HUDEP-2 (cell line): ENCODE measurements at regions not wholly inside any gene's neighbourhood (a gene's known extent, or its start where the extent isn't known, plus 50 kb on each side); places are given as distances from the start of the nearest gene placed in this dataset.
"Not testable (repeated sequence)": the region's sequence is repeated elsewhere in the genome, so short reads cannot be mapped to it uniquely, and the experiment has no call there.

Source experiments
- DNase-seq, 76 experiments: peaks; one replicate each; lab custom pipeline; 2025; ENCODE audit not compliant: unreplicated experiment in 76 of 76; lab: John Stamatoyannopoulos, UW

- no peak for DNase-seq
Measured at GRCh38 chr9:86997156-86997555, 49.9 kb upstream of the GAS1 start.

GRCh38 chr9:86997951-86998350, 50.6 kb upstream of the GAS1 start:
- no peak for DNase-seq

GRCh38 chr9:87002517-87002916, 55.2 kb upstream of the GAS1 start:
- DNase-seq = no peak

GRCh38 chr9:87004016-87004415, 56.7 kb upstream of the GAS1 start:
- no peak for DNase-seq

GRCh38 chr9:87006956-87007355, 59.6 kb upstream of the GAS1 start:
- no peak for DNase-seq

GRCh38 chr9:87007711-87008366, 60.5 kb upstream of the GAS1 start:
- DNase-seq = no peak

GRCh38 chr9:87008667-87009066, 61.4 kb upstream of the GAS1 start:
- no peak for DNase-seq

GRCh38 chr9:87010626-87011025, 63.3 kb upstream of the GAS1 start:
- no peak for DNase-seq

GRCh38 chr9:87011551-87011950, 64.2 kb upstream of the GAS1 start:
- DNase-seq = no peak

GRCh38 chr9:87013490-87013889, 66.2 kb upstream of the GAS1 start:
- no peak for DNase-seq

GRCh38 chr9:87014436-87014835, 67.1 kb upstream of the GAS1 start:
- DNase-seq = no peak

GRCh38 chr9:87016681-87017080, 69.4 kb upstream of the GAS1 start:
- no peak for DNase-seq

GRCh38 chr9:87020169-87020950, 73.1 kb upstream of the GAS1 start:
- DNase-seq = no peak

GRCh38 chr9:87022178-87022577, 74.9 kb upstream of the GAS1 start:
- no peak for DNase-seq

- DNase-seq = no peak
Measured at GRCh38 chr9:87026204-87026603, 78.9 kb upstream of the GAS1 start.

GRCh38 chr9:87028836-87029235, 81.5 kb upstream of the GAS1 start:
- not testable (repeated sequence) for DNase-seq

- no peak for DNase-seq
Measured at GRCh38 chr9:87029905-87030304, 82.6 kb upstream of the GAS1 start.

- no peak for DNase-seq
Measured at GRCh38 chr9:87034841-87035240, 87.5 kb upstream of the GAS1 start.

GRCh38 chr9:87035879-87036278, 88.6 kb upstream of the GAS1 start:
- no peak for DNase-seq

GRCh38 chr9:87036506-87036905, 89.2 kb upstream of the GAS1 start:
- no peak for DNase-seq

GRCh38 chr9:87039809-87040392, 92.6 kb upstream of the GAS1 start:
- no peak for DNase-seq

GRCh38 chr9:87040410-87041009, 93.2 kb upstream of the GAS1 start:
- no peak for DNase-seq
